ENCODE measurements at regions not wholly inside any gene's neighbourhood (a gene's known extent, or its start where the extent isn't known, plus 50 kb on each side); places are given as distances from the start of the nearest gene placed in this dataset.

- no peak overlapping the region for H3K27ac ChIP-seq (replicated peaks)
- no peaks in the 10 kb centered on the region for H3K27me3 ChIP-seq (ENCODE audit: insufficient read depth, poor library complexity, severe bottlenecking)
- H3K4me3 ChIP-seq (replicated peaks; ENCODE audit: insufficient read depth, low read length) = no peak overlapping the region
- TF ChIP-seq CTCF (IDR thresholded peaks at IDR 0.05; ENCODE audit: insufficient read depth, low read length) = no peak
- no peak for TF ChIP-seq SPI1 (IDR thresholded peaks at IDR 0.05; ENCODE audit: borderline replicate concordance, low read depth)
- no peak for TF ChIP-seq REST (IDR thresholded peaks at IDR 0.05; ENCODE audit: insufficient replicate concordance, low read depth)
- no peak for TF ChIP-seq POLR2AphosphoS5 (IDR thresholded peaks at IDR 0.05; ENCODE audit: low read depth)
- no peak for TF ChIP-seq GABPA (IDR thresholded peaks at IDR 0.05; ENCODE audit: low read depth)
- DNase-seq (ENCODE audit: low read depth in 1 of 2, low spot score in 1 of 2) = no peak
Observed at GRCh38 chr3:194215392-194215791, 79.4 kb downstream of the HES1 start.

DNA sequence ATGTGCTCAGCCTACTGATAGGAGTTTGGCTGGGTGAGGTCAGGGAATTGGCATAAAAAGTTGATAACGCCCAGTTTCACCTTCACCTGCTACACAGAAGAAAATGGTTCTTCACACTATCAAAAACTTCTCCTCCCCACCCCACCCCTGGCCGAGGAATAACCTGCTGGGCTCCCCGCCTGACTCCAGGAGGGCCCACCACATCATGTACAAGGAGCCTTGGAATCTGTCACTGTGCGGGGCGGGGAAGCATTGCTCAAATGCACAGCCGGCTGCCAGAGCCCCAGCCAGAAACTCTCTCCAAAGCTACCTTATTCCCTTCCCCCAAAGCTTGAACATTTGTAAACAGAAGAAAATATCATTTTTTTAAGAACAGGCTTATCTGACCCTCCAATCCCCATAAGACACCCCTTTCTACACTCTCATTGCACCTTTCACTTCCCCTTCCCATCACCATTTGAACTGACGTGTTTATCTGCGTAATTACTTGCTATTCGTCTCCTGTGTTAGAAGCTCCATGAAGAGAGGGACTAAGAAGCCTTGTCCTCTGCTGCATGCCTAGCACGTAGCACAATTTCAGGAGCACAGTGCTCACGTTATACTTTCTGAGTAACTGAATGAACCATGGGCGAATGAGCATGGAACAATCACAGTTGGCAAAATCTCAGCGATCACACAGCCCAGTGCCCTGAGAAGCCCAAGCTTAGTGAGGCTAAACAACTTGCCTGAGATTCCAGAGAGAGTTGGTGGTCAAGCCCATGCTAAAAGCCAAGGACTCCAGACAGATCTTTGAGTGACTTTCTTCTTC lies 82.9 kb downstream of the HES1 start:
- Histone ChIP-seq H3K27ac (replicated peaks) (no peak overlapping the region), H3K4me3 (replicated peaks; ENCODE audit: insufficient read depth, low read length) (no peak overlapping the region), H3K27me3 (ENCODE audit: insufficient read depth, poor library complexity, severe bottlenecking) (no peaks in the 10 kb centered on the region)
- no peak for TF ChIP-seq POLR2AphosphoS5 (IDR thresholded peaks at IDR 0.05; ENCODE audit: low read depth)
- TF ChIP-seq SPI1 (IDR thresholded peaks at IDR 0.05; ENCODE audit: borderline replicate concordance, low read depth) = no peak
- DNase-seq (ENCODE audit: low read depth in 1 of 2, low spot score in 1 of 2) = no peak

GRCh38 chr3:194219826-194220410 lies 84.0 kb downstream of the HES1 start:
- Histone ChIP-seq H3K27ac (replicated peaks) (no peak overlapping the region), H3K27me3 (ENCODE audit: insufficient read depth, poor library complexity, severe bottlenecking) (no peaks in the 10 kb centered on the region), H3K4me3 (replicated peaks; ENCODE audit: insufficient read depth, low read length) (no peak overlapping the region)
- DNase-seq (ENCODE audit: low read depth in 1 of 2, low spot score in 1 of 2) = no peak
- TF ChIP-seq SPI1 (IDR thresholded peaks at IDR 0.05; ENCODE audit: borderline replicate concordance, low read depth) (no peak), REST (IDR thresholded peaks at IDR 0.05; ENCODE audit: insufficient replicate concordance, low read depth) (no peak), POLR2AphosphoS5 (IDR thresholded peaks at IDR 0.05; ENCODE audit: low read depth) (no peak), CTCF (IDR thresholded peaks at IDR 0.05; ENCODE audit: insufficient read depth, low read length) (no peak), GABPA (IDR thresholded peaks at IDR 0.05; ENCODE audit: low read depth) (no peak)

GRCh38 chr3:194220901-194221326 lies 85.0 kb downstream of the HES1 start:
- no peak for DNase-seq (ENCODE audit: low read depth in 1 of 2, low spot score in 1 of 2)
- TF ChIP-seq REST (IDR thresholded peaks at IDR 0.05; ENCODE audit: insufficient replicate concordance, low read depth) (no peak), POLR2AphosphoS5 (IDR thresholded peaks at IDR 0.05; ENCODE audit: low read depth) (no peak), SPI1 (IDR thresholded peaks at IDR 0.05; ENCODE audit: borderline replicate concordance, low read depth) (no peak), CTCF (IDR thresholded peaks at IDR 0.05; ENCODE audit: insufficient read depth, low read length) (no peak), GABPA (IDR thresholded peaks at IDR 0.05; ENCODE audit: low read depth) (no peak)
- Histone ChIP-seq H3K4me3 (replicated peaks; ENCODE audit: insufficient read depth, low read length) (no peak overlapping the region), H3K27me3 (ENCODE audit: insufficient read depth, poor library complexity, severe bottlenecking) (no peaks in the 10 kb centered on the region), H3K27ac (replicated peaks) (no peak overlapping the region)

Data from HL-60 (cell line).